ENCODE measurements at regions not wholly inside any gene's neighbourhood (a gene's known extent, or its start where the extent isn't known, plus 50 kb on each side); places are given as distances from the start of the nearest gene placed in this dataset.

DNA sequence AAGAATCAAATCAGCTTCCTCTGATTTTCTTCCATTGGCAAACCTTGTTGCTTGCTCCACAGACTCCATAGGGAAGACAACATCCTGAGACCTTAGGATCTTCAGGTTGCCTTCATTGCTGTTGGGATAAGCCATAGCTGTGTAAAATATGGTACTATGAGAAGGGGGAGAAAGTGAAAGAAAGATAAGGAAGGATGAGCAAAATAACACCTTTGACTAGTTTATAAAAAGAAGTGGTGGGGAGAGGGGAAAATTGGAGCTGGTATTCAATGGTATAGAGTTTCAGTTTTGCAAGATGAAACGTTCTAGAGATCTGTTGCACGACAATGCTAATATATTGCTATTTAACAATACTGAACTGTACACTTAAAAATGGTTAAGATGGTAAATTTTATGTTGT lies 180.4 kb upstream of the PHYHIPL start:
- no peak overlapping the region for H3K27ac ChIP-seq (ENCODE audit: low read depth in 1 of 2, low read length in 1 of 2)
- no peaks in the 10 kb centered on the region for H3K27me3 ChIP-seq (ENCODE audit: control insufficient read depth in 2 of 2, insufficient read depth in 1 of 2, low read length in 1 of 2)
- no peaks in the 10 kb centered on the region for H3K36me3 ChIP-seq (ENCODE audit: control insufficient read depth in 2 of 2, insufficient read depth in 2 of 2, low read length in 1 of 2)
- H3K4me1 ChIP-seq (ENCODE audit: control insufficient read depth in 2 of 2, insufficient read depth in 2 of 2, low read length in 2 of 2) = no peaks in the 10 kb centered on the region
- no peak overlapping the region for H3K4me3 ChIP-seq (ENCODE audit: low read length in 2 of 2)
- 84% methylated on average over 2 of the region's 2 CpGs for WGBS
- H3K9me3 ChIP-seq (ENCODE audit: control insufficient read depth in 2 of 2, insufficient read depth in 1 of 2, low read length in 1 of 2) = no peaks in the 10 kb centered on the region
- no peak for DNase-seq (ENCODE audit: low read depth in 6 of 9, low spot score in 9 of 9)

DNA sequence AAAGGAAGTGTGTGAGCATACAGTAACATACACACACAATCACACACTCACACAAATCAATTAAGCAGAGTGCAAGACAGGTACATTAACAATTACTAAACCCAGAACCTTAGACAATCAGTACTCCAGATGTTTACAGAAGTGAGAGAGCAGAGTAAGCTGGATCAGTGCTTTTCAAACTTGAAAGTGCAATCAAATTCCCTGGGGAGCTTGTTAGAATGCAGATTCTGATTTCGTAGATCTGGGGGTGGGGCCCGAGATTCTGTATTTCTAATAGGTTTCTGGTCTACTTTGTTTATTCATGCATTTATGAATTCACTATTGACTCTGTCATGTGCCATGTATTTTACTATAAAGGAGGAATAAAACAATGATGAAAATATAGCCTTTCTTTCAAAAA lies 179.6 kb upstream of the PHYHIPL start:
- 95% methylated on average over 2 of the region's 2 CpGs for WGBS
- DNase-seq (ENCODE audit: low read depth in 6 of 9, low spot score in 9 of 9) = no peak
- Histone ChIP-seq H3K36me3 (ENCODE audit: control insufficient read depth in 2 of 2, insufficient read depth in 2 of 2, low read length in 1 of 2) (no peaks in the 10 kb centered on the region), H3K27ac (ENCODE audit: low read depth in 1 of 2, low read length in 1 of 2) (no peak overlapping the region), H3K4me3 (ENCODE audit: low read length in 2 of 2) (no peak overlapping the region), H3K9me3 (ENCODE audit: control insufficient read depth in 2 of 2, insufficient read depth in 1 of 2, low read length in 1 of 2) (no peaks in the 10 kb centered on the region), H3K27me3 (ENCODE audit: control insufficient read depth in 2 of 2, insufficient read depth in 1 of 2, low read length in 1 of 2) (no peaks in the 10 kb centered on the region), H3K4me1 (ENCODE audit: control insufficient read depth in 2 of 2, insufficient read depth in 2 of 2, low read length in 2 of 2) (no peaks in the 10 kb centered on the region)

DNA sequence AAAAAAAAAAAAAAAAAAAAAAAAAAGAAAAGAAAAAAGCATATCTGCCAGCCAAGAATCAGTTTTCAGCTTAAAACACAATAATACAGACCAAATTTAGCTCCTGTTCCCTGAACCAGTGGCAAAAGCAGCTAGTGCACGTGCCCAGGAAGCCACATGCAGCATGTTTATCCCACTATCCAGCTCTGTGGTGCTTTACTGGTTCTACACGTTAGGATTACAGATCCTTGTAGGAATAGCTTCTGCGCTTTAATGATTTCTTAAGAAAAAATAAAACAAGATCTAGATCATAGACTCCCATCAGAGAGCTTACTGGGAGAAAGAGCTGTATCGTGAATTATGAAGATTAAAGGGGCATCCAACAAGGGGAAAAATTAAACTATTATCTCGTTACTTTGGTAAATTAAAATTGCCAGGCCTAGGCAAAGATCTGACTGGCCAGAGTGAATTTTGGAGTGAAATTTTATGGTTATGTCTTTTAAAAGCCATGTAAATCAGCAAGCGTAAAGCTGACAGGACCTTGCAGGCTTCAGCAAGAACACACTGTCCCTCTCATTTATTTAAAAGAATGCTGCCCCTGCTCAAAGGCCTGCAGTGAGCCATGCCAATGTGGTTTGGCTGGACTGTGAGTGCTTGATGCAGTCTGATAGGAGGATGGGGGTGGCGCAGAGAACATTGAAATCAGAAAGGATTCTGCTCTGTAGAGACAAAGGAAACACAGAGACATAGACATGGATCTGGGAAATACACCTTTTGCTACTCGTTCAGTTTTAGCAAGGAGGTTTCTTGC lies 177.3 kb upstream of the PHYHIPL start:
- H3K27ac ChIP-seq (ENCODE audit: low read depth in 1 of 2, low read length in 1 of 2) = no peak overlapping the region

DNA sequence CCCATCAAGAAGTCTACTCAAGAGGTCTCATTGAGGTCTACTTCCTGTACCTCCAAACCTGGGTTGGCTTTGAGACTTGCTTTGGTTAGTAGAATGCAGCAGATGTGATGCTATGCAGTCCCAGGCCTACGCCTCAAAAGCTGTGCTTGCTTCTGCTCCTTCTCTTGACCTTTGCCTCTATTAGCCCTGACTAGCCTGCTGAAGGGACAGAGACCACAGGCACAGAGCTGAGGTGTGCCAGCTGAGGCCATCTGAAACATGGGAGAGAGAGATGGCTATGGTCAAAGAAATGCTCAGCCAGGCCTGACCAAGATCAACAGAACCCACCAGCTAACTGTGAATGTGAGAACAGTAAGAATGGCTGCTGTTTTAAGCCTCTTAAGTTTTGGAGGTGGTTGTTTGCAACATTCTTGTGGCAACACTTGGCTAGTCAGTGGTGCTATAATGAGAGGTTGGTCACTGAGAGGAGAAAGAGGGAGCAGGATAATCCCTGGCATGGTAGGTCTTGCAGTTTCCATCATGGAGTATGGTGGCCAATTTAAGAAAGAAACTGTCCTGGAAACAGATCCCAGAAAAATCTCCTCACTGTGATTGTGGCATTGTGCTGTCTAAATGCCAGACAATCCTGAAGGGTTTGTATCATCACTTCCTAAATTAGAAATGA lies 176.1 kb upstream of the PHYHIPL start:
- Histone ChIP-seq H3K36me3 (ENCODE audit: control insufficient read depth in 2 of 2, insufficient read depth in 2 of 2, low read length in 1 of 2) (no peaks in the 10 kb centered on the region), H3K4me1 (ENCODE audit: control insufficient read depth in 2 of 2, insufficient read depth in 2 of 2, low read length in 2 of 2) (no peaks in the 10 kb centered on the region), H3K27me3 (ENCODE audit: control insufficient read depth in 2 of 2, insufficient read depth in 1 of 2, low read length in 1 of 2) (no peaks in the 10 kb centered on the region), H3K4me3 (ENCODE audit: low read length in 2 of 2) (no peak overlapping the region), H3K27ac (ENCODE audit: low read depth in 1 of 2, low read length in 1 of 2) (no peak overlapping the region), H3K9me3 (ENCODE audit: control insufficient read depth in 2 of 2, insufficient read depth in 1 of 2, low read length in 1 of 2) (no peaks in the 10 kb centered on the region)
- WGBS = 94% methylated on average over 1 of the region's 1 CpG
- DNase-seq (ENCODE audit: low read depth in 6 of 9, low spot score in 9 of 9) = no peak

More for the DNA sequence above, 177.3 kb upstream of the PHYHIPL start:
- Histone ChIP-seq H3K9me3 (ENCODE audit: control insufficient read depth in 2 of 2, insufficient read depth in 1 of 2, low read length in 1 of 2) (no peaks in the 10 kb centered on the region), H3K4me3 (ENCODE audit: low read length in 2 of 2) (no peak overlapping the region), H3K4me1 (ENCODE audit: control insufficient read depth in 2 of 2, insufficient read depth in 2 of 2, low read length in 2 of 2) (no peaks in the 10 kb centered on the region), H3K36me3 (ENCODE audit: control insufficient read depth in 2 of 2, insufficient read depth in 2 of 2, low read length in 1 of 2) (no peaks in the 10 kb centered on the region), H3K27me3 (ENCODE audit: control insufficient read depth in 2 of 2, insufficient read depth in 1 of 2, low read length in 1 of 2) (no peaks in the 10 kb centered on the region)
- 91% methylated on average over 8 of the region's 8 CpGs for WGBS
- DNase-seq (ENCODE audit: low read depth in 6 of 9, low spot score in 9 of 9) = no peak

DNA sequence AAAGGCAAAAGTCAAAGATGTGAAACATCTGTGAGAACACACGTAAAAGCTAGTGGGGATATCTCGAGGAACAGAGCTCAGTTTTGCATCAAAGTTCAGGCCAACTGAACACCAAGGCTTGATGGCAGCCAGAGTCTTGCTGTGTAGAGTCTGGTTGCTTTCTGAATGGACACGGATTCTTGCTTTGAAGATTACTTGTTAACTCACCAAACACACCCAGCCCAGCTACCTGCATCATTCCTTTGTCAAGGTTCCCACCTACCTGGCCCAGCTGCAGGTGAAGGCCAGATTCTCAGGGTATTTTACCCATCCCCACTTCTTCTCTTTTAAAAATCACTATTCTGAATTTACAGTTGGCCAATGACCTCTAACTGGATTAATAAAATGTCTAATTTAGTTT lies 174.4 kb upstream of the PHYHIPL start:
- Histone ChIP-seq H3K9me3 (ENCODE audit: control insufficient read depth in 2 of 2, insufficient read depth in 1 of 2, low read length in 1 of 2) (no peaks in the 10 kb centered on the region), H3K36me3 (ENCODE audit: control insufficient read depth in 2 of 2, insufficient read depth in 2 of 2, low read length in 1 of 2) (no peaks in the 10 kb centered on the region), H3K4me3 (ENCODE audit: low read length in 2 of 2) (no peak overlapping the region), H3K27me3 (ENCODE audit: control insufficient read depth in 2 of 2, insufficient read depth in 1 of 2, low read length in 1 of 2) (no peaks in the 10 kb centered on the region), H3K27ac (ENCODE audit: low read depth in 1 of 2, low read length in 1 of 2) (no peak overlapping the region), H3K4me1 (ENCODE audit: control insufficient read depth in 2 of 2, insufficient read depth in 2 of 2, low read length in 2 of 2) (no peaks in the 10 kb centered on the region)
- DNase-seq (ENCODE audit: low read depth in 6 of 9, low spot score in 9 of 9) = no peak
- 88% methylated on average over 3 of the region's 3 CpGs for WGBS

DNA sequence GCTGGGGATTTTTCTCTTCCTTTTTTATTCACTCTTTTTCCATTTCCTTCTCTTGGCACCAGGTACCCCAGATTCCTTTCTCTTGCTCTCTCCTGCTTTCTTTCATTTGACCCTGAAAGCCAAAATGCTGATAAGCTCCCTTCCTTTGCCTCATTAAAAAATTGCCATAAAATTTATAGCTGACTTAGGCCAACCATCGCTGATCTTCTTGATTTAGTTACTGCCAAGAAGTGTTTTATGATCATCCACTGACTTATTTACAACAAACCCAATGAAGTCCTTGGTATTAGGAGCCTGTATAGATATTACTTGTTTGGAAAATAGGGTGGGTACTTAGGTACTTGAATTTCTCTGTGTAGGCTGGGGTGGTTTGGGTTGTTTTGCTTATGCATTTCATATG lies 173.2 kb upstream of the PHYHIPL start:
- WGBS = 76% methylated on average over 1 of the region's 1 CpG
- no peaks in the 10 kb centered on the region for H3K36me3 ChIP-seq (ENCODE audit: control insufficient read depth in 2 of 2, insufficient read depth in 2 of 2, low read length in 1 of 2)
- no peak overlapping the region for H3K27ac ChIP-seq (ENCODE audit: low read depth in 1 of 2, low read length in 1 of 2)

DNA sequence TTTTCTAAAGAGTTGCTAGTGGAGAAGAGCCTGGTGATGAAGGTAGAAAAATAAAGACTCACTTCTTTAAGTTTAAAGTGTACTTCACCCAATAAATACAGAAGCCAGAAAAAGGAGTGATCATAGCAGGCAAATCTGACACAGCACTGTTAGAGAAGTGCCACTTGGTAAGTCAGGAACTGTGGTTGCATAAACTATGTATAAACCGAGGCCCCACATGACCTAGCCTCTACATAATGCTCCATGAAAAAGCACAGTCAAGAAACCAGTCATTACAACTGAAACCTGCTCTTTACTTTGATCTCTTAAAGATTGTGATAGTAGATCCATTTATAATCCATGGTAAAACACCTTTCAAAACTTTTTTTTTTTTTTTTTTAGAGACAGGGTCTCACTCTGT lies 172.1 kb upstream of the PHYHIPL start:
- Histone ChIP-seq H3K36me3 (ENCODE audit: control insufficient read depth in 2 of 2, insufficient read depth in 2 of 2, low read length in 1 of 2) (no peaks in the 10 kb centered on the region), H3K4me1 (ENCODE audit: control insufficient read depth in 2 of 2, insufficient read depth in 2 of 2, low read length in 2 of 2) (no peaks in the 10 kb centered on the region), H3K27ac (ENCODE audit: low read depth in 1 of 2, low read length in 1 of 2) (no peak overlapping the region), H3K27me3 (ENCODE audit: control insufficient read depth in 2 of 2, insufficient read depth in 1 of 2, low read length in 1 of 2) (no peaks in the 10 kb centered on the region), H3K9me3 (ENCODE audit: control insufficient read depth in 2 of 2, insufficient read depth in 1 of 2, low read length in 1 of 2) (no peaks in the 10 kb centered on the region), H3K4me3 (ENCODE audit: low read length in 2 of 2) (no peak overlapping the region)
- WGBS = 85% methylated on average over 1 of the region's 1 CpG
- no peak for DNase-seq (ENCODE audit: low read depth in 6 of 9, low spot score in 9 of 9)

More for the DNA sequence above, 173.2 kb upstream of the PHYHIPL start:
- no peak for DNase-seq (ENCODE audit: low read depth in 6 of 9, low spot score in 9 of 9)
- no peaks in the 10 kb centered on the region for H3K27me3 ChIP-seq (ENCODE audit: control insufficient read depth in 2 of 2, insufficient read depth in 1 of 2, low read length in 1 of 2)
- no peaks in the 10 kb centered on the region for H3K4me1 ChIP-seq (ENCODE audit: control insufficient read depth in 2 of 2, insufficient read depth in 2 of 2, low read length in 2 of 2)
- no peak overlapping the region for H3K4me3 ChIP-seq (ENCODE audit: low read length in 2 of 2)
- H3K9me3 ChIP-seq (ENCODE audit: control insufficient read depth in 2 of 2, insufficient read depth in 1 of 2, low read length in 1 of 2) = no peaks in the 10 kb centered on the region

DNA sequence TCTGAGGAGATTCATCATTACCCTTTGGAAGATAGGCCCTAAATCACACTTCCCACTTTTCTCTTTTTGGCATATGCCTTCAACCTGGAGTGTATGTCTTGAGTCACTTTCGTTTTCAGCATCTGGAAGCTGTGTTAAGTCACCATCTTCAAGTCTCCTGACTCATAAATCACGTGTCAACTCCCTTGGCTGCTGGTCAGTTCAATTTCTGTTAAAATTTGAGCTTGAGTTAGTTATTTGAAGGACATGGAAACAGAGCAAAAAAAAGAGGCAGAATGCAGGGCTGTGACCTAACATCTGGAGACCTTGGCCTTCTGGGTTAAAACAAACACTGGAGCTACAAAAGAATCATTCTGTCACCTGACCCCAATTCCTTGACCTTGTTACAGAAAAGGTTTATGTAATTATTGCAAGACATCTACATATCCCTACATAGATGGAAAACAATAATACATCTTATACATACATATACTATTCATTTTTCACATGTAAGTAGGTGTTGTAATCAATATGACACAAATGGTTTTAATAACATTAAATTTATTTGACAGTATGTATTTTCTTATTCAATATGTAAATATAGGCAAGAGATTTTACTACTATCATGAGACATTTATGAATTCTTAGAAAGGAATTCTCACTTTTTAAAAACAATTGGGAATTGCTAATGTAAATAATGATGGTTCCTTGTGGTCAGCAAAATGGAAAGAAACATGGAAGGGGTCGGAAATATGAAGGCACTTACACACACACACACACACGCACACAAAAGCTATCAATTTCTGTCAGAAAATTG lies 169.7 kb upstream of the PHYHIPL start:
- no peak for DNase-seq (ENCODE audit: low read depth in 6 of 9, low spot score in 9 of 9)
- Histone ChIP-seq H3K27ac (ENCODE audit: low read depth in 1 of 2, low read length in 1 of 2) (no peak overlapping the region), H3K4me1 (ENCODE audit: control insufficient read depth in 2 of 2, insufficient read depth in 2 of 2, low read length in 2 of 2) (no peaks in the 10 kb centered on the region), H3K27me3 (ENCODE audit: control insufficient read depth in 2 of 2, insufficient read depth in 1 of 2, low read length in 1 of 2) (no peaks in the 10 kb centered on the region), H3K36me3 (ENCODE audit: control insufficient read depth in 2 of 2, insufficient read depth in 2 of 2, low read length in 1 of 2) (no peaks in the 10 kb centered on the region), H3K9me3 (ENCODE audit: control insufficient read depth in 2 of 2, insufficient read depth in 1 of 2, low read length in 1 of 2) (no peaks in the 10 kb centered on the region), H3K4me3 (ENCODE audit: low read length in 2 of 2) (no peak overlapping the region)
- 74% methylated on average over 4 of the region's 4 CpGs for WGBS
